CD4-positive, alpha-beta T cell treated with Interleukin-17A for 1 hour (primary cell): ENCODE measurements at regions not wholly inside any gene's neighbourhood (a gene's known extent, or its start where the extent isn't known, plus 50 kb on each side); places are given as distances from the start of the nearest gene placed in this dataset.
"Not testable (repeated sequence)": the region's sequence is repeated elsewhere in the genome, so short reads cannot be mapped to it uniquely, and the experiment has no call there.

ENCODE experiments used
- DNase-seq: peaks from one replicate; pipeline ENCODE4 v3.0.0-alpha.2; 2020

DNA sequence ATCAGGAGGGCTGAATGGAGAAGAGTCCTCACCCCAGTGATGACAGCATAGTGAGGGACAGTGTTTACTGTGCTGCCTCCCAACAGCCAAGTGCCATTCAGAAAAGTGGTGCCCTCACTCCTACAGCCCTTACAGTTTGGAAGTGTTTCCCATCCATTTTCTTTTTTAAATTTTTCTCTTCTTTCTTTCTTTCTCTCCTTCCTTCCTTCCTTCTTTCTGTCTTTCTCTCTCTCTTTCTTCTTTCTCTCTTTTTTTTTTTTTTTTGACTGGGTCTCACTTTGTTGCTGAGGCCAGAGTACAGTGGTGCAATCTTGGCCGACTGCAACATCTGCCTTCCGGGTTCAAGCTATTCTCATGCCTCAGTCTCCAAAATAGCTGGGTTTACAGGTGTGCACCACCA lies 755.3 kb downstream of the UQCRFS1 start:
- no peak for DNase-seq

DNA sequence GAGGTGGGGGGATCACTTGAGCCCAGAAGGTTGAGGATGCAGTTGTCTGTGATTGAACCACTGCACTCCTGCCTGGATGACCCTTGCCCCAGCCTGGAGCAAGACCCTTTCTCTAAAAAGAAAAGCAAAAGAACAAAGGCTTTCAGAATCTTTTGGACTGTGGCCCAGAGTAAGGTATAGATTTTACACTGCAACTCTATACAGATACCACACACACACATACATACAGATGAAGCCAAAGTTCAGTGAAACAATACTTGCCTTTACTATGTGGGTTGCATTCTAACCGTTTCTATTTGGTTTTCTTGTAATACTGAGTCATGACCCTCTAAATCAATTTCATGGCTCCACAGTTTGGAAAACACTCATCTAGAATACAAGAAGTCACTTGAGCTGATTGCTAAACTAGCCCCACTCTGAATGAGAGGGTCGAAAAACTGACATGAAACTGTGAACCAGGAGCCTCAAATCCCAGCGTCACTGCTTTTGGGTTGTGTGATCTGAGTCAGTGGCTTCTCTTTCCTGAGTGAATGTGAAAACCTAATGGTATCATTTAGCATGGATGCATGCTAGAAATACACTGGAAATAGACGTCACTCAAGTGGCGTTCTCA lies 756.1 kb downstream of the UQCRFS1 start:
- DNase-seq: no peak

GRCh38 chr19:28456252-28456651 lies 756.7 kb downstream of the UQCRFS1 start:
- DNase-seq: no peak

DNA sequence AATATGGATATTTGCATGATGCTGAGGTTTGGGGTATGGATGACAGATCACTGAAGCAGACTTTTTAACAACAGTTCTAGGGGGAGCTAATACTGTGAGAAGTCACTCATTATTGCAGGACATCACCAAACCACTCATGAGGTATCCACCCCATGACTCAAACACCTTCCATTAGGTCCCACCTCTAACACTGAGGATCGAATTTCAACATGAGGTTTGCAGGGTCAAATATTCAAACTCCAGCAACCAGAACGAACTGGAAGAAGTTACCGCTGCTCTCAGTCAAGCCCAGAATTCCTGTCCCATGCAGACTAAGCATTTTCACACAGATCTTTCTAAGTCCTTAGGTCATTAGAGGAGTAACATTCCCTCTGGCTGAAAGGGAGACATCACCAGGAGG lies 758.9 kb downstream of the UQCRFS1 start:
- no peak for DNase-seq

DNA sequence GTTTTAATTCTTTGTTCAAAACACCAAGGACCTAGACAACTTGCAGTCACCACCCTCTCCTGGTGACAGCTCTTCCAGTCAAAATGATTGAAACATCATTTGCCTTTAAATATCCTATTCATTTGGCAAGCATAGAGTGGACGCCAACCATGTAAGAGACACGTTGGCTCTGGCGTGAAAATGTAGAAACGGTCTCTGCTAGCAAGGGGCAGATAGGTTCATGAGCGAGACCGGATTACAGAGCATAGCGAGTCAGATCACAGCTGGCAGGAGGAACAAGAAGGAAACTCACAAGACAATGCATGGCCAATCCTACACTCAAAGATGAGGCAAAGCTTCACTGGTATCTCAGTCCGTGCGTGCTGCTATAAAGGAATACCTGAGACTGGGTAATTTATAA lies 759.5 kb downstream of the UQCRFS1 start:
- no peak for DNase-seq

- DNase-seq: no peak
These were observed 763.1 kb downstream of the UQCRFS1 start for GRCh38 chr19:28449803-28450202.

- no peak for DNase-seq
These were observed 766.4 kb downstream of the UQCRFS1 start for GRCh38 chr19:28446511-28446910.

GRCh38 chr19:28445826-28446225 lies 767.1 kb downstream of the UQCRFS1 start:
- DNase-seq: no peak

DNA sequence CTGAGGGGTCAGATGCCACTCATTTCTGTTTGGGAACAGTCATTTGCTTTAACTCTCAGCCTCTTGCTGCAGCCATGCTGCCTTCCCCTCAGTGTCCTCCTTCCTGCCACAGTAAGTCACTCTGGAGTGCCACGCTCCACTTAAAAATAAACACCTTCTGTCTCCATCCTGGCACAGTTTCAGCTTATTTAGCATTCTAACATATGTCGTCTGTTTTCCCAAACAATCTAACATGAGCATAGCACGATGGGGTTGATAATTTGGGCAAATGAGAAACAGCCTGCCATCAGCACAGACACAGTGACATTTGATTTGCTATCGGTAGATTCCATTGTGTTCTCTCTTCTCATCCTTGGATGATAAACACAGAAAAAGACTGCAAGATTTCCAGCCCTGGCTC lies 768.6 kb downstream of the UQCRFS1 start:
- DNase-seq: no peak

- no peak for DNase-seq
These were observed 769.6 kb downstream of the UQCRFS1 start for GRCh38 chr19:28443361-28443760.

GRCh38 chr19:28437390-28438346 lies 775.3 kb downstream of the UQCRFS1 start:
- no peak for DNase-seq

DNA sequence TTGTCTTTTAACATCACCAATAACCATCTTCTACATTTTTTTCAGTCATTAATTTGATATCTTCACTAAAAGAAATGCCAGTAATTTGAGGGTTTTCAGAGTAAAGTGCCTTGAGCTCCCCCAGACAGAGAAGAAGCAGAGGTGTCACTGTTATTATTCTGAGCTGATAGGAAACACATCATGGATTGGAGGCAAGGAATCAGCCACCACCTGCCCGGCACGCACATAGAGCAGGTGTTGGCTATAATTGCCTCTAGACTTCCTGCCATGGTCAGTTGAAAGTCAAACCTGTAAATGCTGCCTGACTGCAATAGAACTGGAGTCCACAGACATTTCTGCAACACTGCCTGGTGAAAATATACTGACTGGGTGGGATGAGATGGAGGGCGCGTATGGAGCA lies 776.6 kb downstream of the UQCRFS1 start:
- DNase-seq: no peak

DNA sequence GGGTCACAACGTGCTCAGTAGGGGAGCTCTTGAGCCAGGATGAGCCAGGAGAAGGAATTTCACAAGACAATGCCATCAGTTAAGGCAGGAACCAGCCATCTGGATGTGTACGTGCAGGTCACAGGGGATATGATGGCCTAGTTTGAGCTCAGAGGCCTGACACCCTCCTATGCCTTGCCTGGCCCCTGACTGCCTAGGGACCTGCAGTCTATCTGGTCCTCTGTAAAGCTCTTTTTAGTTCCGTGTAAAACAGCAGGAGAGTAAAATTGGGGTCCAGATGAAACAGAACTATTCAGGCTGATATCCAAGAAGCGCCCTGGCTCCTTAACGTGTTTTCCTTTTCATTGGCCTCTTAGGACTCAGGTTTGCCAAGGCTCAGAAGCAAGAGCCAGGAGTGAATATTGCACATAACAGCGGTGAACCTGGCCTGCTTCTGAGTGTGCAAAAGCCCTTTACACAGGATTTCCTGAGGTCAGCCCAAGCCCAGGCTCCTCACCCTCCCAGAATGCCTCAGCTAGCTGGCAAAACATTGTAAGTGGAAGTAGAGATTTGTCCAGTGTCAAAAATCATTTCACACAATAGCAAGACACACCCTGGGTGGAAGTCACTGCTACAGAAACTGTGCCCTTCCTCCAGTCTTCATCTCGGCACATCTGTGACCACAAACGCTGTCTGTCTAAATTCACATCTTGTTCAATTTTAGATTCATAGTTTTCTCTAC lies 777.2 kb downstream of the UQCRFS1 start:
- DNase-seq: peak; percentile 2

- DNase-seq: not testable (repeated sequence)
These were observed 778.2 kb downstream of the UQCRFS1 start for GRCh38 chr19:28434794-28435193.

DNA sequence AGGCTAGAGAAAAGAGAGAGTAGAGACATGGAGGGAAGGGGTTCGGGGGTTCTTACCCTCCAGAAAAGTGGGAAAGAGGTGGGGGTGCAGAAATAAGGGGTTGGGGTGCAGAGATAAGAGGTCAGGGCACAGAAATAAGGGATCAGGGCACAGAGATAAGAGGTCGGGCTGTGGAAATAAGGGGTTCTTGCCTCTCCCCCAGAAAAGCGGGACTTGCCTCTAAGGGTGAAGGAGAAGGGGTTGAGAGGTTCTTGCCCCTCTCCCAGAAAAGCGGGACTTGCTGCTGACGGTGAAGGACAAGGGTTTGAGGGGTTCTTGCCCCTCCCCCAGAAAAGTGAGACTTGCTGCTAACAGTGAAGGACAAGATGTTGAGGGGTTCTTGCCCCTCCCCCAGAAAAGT lies 778.6 kb downstream of the UQCRFS1 start:
- not testable (repeated sequence) for DNase-seq

GRCh38 chr19:28433166-28433565 lies 779.8 kb downstream of the UQCRFS1 start:
- not testable (repeated sequence) for DNase-seq

- DNase-seq: no peak
These were observed 782.7 kb downstream of the UQCRFS1 start for GRCh38 chr19:28430214-28430613.

- no peak for DNase-seq
These were observed 783.6 kb downstream of the UQCRFS1 start for GRCh38 chr19:28429356-28429755.

GRCh38 chr19:28428663-28429348 lies 784.1 kb downstream of the UQCRFS1 start:
- DNase-seq: no peak

DNA sequence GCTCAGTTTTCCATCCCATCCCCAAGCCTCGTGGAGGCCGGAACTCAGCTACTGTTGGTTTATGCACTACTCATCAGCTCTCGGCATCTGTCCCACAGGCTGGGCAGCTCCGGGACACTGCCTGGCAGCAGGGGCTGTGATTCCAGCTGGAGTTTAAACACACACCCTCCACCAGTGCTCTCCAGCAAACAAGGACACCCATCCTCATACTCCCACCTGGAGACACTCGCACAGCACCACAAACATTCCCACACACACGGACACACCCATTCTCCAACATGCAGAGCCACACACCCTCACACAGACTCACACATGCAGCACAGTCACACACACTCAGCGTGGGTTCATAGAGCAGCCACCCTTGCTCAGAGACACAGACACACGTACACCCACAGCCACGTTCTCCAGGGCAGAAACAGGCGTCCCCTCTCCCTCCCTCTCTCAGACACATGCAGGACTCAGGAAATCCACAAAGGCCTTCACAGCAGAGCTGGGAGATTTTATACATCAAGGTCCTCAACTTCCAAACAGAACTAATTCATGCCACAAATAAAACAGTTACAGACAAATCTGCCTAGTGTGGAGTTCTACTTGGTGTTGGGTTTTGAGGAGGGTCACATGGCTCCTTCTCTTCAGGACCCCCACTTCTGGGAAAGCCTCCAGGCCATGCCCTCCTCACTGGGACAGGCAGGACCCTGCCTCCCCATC lies 785.4 kb downstream of the UQCRFS1 start:
- no peak for DNase-seq

DNA sequence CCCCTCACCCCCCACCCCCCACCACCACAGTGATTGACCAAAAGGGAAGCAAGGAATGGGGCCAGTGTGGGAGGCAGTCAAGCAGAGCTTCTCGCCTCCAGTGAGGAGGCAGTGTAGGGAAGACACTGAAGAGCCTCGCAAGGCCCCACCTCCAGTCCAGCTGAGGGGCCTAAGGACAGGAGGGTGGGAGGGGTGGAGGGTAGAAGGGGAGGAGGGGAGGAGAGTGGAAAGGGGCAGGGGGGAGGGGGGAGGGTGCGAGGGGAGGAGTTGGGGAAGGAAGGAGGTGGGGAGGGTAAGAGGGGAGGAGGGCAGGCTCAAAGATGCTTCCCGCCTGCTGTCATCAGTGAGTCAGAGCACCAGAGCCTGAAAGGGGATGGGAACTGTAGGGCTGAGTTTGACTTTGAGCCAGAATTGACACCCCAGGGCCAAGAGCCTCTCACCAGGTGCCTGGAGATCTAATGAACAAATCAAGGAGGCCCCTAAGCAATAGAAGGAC lies 786.2 kb downstream of the UQCRFS1 start:
- DNase-seq: no peak

DNA sequence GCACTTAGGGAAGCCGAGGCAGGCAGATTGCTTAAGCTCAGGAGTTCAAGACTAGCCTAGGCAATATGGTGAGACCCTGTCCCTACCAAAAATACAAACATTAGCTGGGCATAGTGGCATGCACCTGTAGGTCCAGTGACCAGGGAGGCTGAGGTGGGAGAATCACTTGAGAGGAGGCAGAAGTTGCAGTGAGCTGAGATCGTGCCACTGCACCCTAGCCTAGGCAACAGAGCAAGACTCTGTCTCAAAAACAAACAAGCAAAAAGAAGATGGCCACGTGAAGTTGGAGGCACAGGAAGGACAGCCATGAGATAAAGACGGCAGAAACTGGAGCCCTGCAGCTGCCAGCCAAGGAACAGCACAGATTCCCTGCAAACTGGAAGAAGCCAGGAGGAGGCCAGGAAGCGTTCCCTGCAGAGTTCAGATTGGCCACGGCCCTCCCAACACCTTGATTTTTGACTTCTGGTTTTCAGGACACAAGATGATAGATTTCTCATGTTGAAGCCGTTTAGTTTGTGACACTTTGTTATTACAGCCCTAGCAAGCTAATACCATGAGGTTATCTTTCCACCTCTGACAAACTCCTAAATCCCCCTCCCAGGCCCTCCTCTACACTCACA lies 786.7 kb downstream of the UQCRFS1 start:
- no peak for DNase-seq
